CD4-positive, alpha-beta T cell (primary cell): ENCODE measurements at regions not wholly inside any gene's neighbourhood (a gene's known extent, or its start where the extent isn't known, plus 50 kb on each side); places are given as distances from the start of the nearest gene placed in this dataset.

Experiments
- ATAC-seq: fragments of 200-7000 bp; cut with Tn5 transposase; one replicate; pipeline ENCODE4 v1.10.0; 2022; ENCODE audit warnings: mild to moderate bottlenecking; ENCODE audit not compliant: poor library complexity
- CTCF ChIA-PET: fragments of 350-600 bp; sonication (Branson Sonifier 250); formaldehyde crosslinking; loops from one replicate; lab custom pipeline; 2021; ENCODE audit warnings: antibody characterized with exemption, inconsistent platforms; lab: Charles Lee
- POLR2A ChIA-PET: fragments of 350-600 bp; sonication (Branson Sonifier 250); formaldehyde crosslinking; loops from one replicate; lab custom pipeline; 2021; ENCODE audit warnings: antibody characterized with exemption, inconsistent platforms; lab: Charles Lee
- DNase-seq, 14 experiments: peaks; one replicate each; pipeline ENCODE4 v3.0.0-alpha.2; 2013 to 2020; ENCODE audit warnings: mixed read lengths in 2 of 14
- H3K27ac ChIP-seq, 2 donors: one replicate each; pipeline versions ENCODE4 v1.5.1 to v1.7.0; 2013; ENCODE audit warnings: low read length in 2 of 2, low read depth in 1 of 2, mild to moderate bottlenecking in 1 of 2
- H3K27me3 ChIP-seq, 2 experiments: 1 replicate in 1 of 2; 2 replicates in 1 of 2; pipeline versions ENCODE4 v1.6.1 to v1.7.0; 2013; ENCODE audit warnings: low read length in 2 of 2, control low read depth in 1 of 2, mild to moderate bottlenecking in 1 of 2, moderate library complexity in 1 of 2; ENCODE audit not compliant: insufficient read depth in 2 of 2, control insufficient read depth in 1 of 2
- H3K36me3 ChIP-seq: one replicate; pipeline ENCODE4 v1.6.1; 2013; ENCODE audit warnings: low read length, control low read depth; ENCODE audit not compliant: insufficient read depth
- H3K4me1 ChIP-seq: one replicate; pipeline ENCODE4 v1.6.1; 2013; ENCODE audit warnings: low read length, control low read depth; ENCODE audit not compliant: insufficient read depth
- H3K4me3 ChIP-seq: one replicate; pipeline ENCODE4 v1.5.1; 2013; ENCODE audit warnings: mild to moderate bottlenecking, low read length, moderate library complexity
- H3K9me3 ChIP-seq, 2 experiments: 1 replicate in 1 of 2; 2 replicates in 1 of 2; pipeline versions ENCODE4 v1.6.1 to v1.7.0; 2013; ENCODE audit warnings: low read length in 2 of 2, mild to moderate bottlenecking in 2 of 2, control low read depth in 1 of 2, moderate library complexity in 1 of 2; ENCODE audit not compliant: control insufficient read depth in 1 of 2, insufficient read depth in 1 of 2
- H3K27ac Mint-ChIP-seq: one replicate; pipeline ENCODE4 v1.8.0; 2020; ENCODE audit warnings: mixed read lengths
- H3K27me3 Mint-ChIP-seq: one replicate; pipeline ENCODE4 v1.8.0; 2021; ENCODE audit warnings: mixed read lengths
- H3K36me3 Mint-ChIP-seq: one replicate; pipeline ENCODE4 v1.8.0; 2021; ENCODE audit warnings: low read depth, mixed read lengths
- H3K4me1 Mint-ChIP-seq: one replicate; pipeline ENCODE4 v1.8.0; 2021; ENCODE audit warnings: low read depth, mixed read lengths
- H3K4me3 Mint-ChIP-seq: one replicate; pipeline ENCODE4 v1.8.0; 2020; ENCODE audit warnings: mild to moderate bottlenecking, mixed read lengths
- H3K9me3 Mint-ChIP-seq: one replicate; pipeline ENCODE4 v1.8.0; 2020; ENCODE audit warnings: mixed read lengths
- intact Hi-C, 2 experiments: fragments of 100-400 bp; cut with DNase I in 1 of 2; cut with micrococcal nuclease in 1 of 2; formaldehyde crosslinking; loops; one replicate each; pipeline versions ENCODE4 v1.15.1 to v1.9.0; 2023 to 2025; cut with DNase I, micrococcal nuclease
- TF ChIP-seq, protein P1 (sequence below): fragments of 200-600 bp; IDR thresholded peaks from one replicate; pipeline ENCODE4 v1.8.0; 2022; ENCODE audit warnings: antibody characterized with exemption, mild to moderate bottlenecking

DNA sequence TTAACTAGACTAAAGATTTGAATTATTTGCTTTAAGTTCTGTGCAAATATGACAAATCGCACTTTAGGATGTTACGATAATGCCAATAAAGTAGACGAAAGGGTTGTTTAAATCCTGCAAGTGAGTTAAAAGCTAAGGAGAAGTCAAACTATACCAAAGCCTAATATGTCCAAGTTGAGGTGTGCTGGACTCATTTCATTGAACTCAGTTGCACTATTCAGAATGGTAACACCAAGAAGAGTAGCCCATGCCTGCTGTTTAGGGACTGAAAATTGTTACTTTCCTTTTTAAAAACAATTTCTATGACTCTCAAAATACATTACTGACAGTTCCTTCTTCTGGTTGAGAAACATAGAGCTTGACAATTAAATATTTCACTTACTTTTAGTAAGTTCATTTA is 766.3 kb downstream of the DNAJB9 start:
- no peaks in the 10 kb centered on the region for H3K27me3 Mint-ChIP-seq

DNA sequence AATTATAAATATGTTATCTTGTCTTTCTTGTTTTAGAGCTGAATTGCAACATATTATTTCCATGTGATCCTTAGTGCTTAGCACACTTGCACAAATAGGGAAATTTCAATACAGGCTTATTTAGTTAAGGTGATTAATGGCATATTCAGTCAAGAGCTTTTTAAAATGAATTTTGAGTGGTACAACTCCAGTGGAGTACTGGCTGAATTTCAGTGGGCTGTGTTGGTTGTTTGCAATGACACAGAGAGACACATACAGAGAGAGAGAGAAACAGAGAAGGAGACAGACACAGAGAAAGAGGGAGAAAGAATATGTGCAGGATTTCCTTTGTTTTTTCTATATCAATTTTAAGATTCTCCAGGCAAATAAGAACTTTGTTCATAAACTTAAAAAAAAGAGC is 766.9 kb downstream of the DNAJB9 start:
- TF ChIP-seq, protein P1, sequence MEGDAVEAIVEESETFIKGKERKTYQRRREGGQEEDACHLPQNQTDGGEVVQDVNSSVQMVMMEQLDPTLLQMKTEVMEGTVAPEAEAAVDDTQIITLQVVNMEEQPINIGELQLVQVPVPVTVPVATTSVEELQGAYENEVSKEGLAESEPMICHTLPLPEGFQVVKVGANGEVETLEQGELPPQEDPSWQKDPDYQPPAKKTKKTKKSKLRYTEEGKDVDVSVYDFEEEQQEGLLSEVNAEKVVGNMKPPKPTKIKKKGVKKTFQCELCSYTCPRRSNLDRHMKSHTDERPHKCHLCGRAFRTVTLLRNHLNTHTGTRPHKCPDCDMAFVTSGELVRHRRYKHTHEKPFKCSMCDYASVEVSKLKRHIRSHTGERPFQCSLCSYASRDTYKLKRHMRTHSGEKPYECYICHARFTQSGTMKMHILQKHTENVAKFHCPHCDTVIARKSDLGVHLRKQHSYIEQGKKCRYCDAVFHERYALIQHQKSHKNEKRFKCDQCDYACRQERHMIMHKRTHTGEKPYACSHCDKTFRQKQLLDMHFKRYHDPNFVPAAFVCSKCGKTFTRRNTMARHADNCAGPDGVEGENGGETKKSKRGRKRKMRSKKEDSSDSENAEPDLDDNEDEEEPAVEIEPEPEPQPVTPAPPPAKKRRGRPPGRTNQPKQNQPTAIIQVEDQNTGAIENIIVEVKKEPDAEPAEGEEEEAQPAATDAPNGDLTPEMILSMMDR, result no peak
- H3K4me1 ChIP-seq, result no peaks in the 10 kb centered on the region
- H3K36me3 ChIP-seq, result no peaks in the 10 kb centered on the region
- no peaks in the 10 kb centered on the region for H3K9me3 Mint-ChIP-seq
- intact Hi-C loops, result no loop called here
- H3K27ac ChIP-seq, result no peak overlapping the region
- POLR2A ChIA-PET, result no interaction called here
- H3K36me3 Mint-ChIP-seq, result no peaks in the 10 kb centered on the region
- no peaks in the 10 kb centered on the region for H3K27me3 ChIP-seq
- no peak for ATAC-seq
- no peak overlapping the region for H3K4me3 Mint-ChIP-seq
- no peak overlapping the region for H3K4me3 ChIP-seq
- no peak for DNase-seq
- no peaks in the 10 kb centered on the region for H3K9me3 ChIP-seq
- H3K27ac Mint-ChIP-seq, result no peak overlapping the region
- no peaks in the 10 kb centered on the region for H3K4me1 Mint-ChIP-seq
- CTCF ChIA-PET, result no interaction called here
- no peaks in the 10 kb centered on the region for H3K27me3 Mint-ChIP-seq

More for the DNA sequence above, 766.3 kb downstream of the DNAJB9 start:
- Histone ChIP-seq H3K4me1 (no peaks in the 10 kb centered on the region), H3K36me3 (no peaks in the 10 kb centered on the region), H3K27ac (no peak overlapping the region), H3K4me3 (no peak overlapping the region), H3K9me3 (no peaks in the 10 kb centered on the region), H3K27me3 (no peaks in the 10 kb centered on the region)
- ChIA-PET POLR2A (no interaction called here), CTCF (no interaction called here)
- no peaks in the 10 kb centered on the region for H3K36me3 Mint-ChIP-seq
- ATAC-seq (no peak), DNase-seq (no peak)
- intact Hi-C loops, result no loop called here
- H3K9me3 Mint-ChIP-seq, result no peaks in the 10 kb centered on the region
- TF ChIP-seq, protein P1, result no peak
- H3K4me1 Mint-ChIP-seq, result no peaks in the 10 kb centered on the region
- H3K4me3 Mint-ChIP-seq, result no peak overlapping the region
- no peak overlapping the region for H3K27ac Mint-ChIP-seq

DNA sequence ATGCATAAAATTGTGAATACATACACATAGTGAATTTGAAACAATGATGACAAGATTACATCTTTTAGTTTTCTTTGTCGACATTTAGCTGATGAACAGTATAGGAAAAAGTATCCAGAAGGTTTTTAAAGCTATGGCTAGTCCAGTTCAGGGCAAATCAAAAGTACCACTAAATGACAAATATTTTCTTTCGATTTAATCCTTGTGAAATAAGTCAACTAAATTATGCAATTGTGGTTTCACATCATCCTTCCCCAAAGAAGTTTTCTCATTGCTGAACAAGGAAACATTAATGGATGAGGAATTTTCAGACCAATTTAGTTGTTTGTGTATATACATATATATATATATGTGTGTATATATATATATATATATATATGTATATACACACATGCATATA is 774.0 kb downstream of the DNAJB9 start:
- Histone ChIP-seq H3K36me3 (no peaks in the 10 kb centered on the region), H3K27me3 (no peaks in the 10 kb centered on the region), H3K9me3 (no peaks in the 10 kb centered on the region), H3K4me1 (no peaks in the 10 kb centered on the region), H3K27ac (no peak overlapping the region), H3K4me3 (no peak overlapping the region)
- no peak overlapping the region for H3K27ac Mint-ChIP-seq
- DNase-seq (no peak), ATAC-seq (no peak)
- intact Hi-C loops, result no loop called here
- no peaks in the 10 kb centered on the region for H3K4me1 Mint-ChIP-seq
- no peaks in the 10 kb centered on the region for H3K27me3 Mint-ChIP-seq
- ChIA-PET CTCF (no interaction called here), POLR2A (no interaction called here)
- H3K9me3 Mint-ChIP-seq, result no peaks in the 10 kb centered on the region
- no peak overlapping the region for H3K4me3 Mint-ChIP-seq
- TF ChIP-seq, protein P1, result no peak
- no peaks in the 10 kb centered on the region for H3K36me3 Mint-ChIP-seq
